Breast epithelium (tissue), 4 donors: ENCODE measurements at regions not wholly inside any gene's neighbourhood (a gene's known extent, or its start where the extent isn't known, plus 50 kb on each side); places are given as distances from the start of the nearest gene placed in this dataset.

Source experiments
- DNase-seq, 2 donors: peaks; one replicate each; pipeline ENCODE4 v3.0.0-alpha.2; 2019; ENCODE audit warnings: low spot score in 2 of 2
- H3K27ac ChIP-seq, 2 donors: fragments of 200-600 bp; sonication (generic) in 1 of 2; one replicate each; pipeline ENCODE4 v1.5.1; 2016 to 2019; ENCODE audit warnings: mild to moderate bottlenecking in 1 of 2
- H3K27me3 ChIP-seq, 2 donors: fragments of 200-600 bp; sonication (generic) in 1 of 2; one replicate each; pipeline versions ENCODE4 v1.5.1 to v1.6.0; 2017 to 2019; ENCODE audit warnings: control low read depth in 1 of 2, mild to moderate bottlenecking in 1 of 2
- H3K36me3 ChIP-seq: fragments of 200-600 bp; one replicate; pipeline ENCODE4 v1.5.1; 2019
- H3K4me1 ChIP-seq, 2 donors: fragments of 200-600 bp; sonication (generic); one replicate each; pipeline ENCODE4 v1.5.1; 2016 to 2019; ENCODE audit warnings: control low read depth in 1 of 2
- H3K4me3 ChIP-seq, 3 donors: fragments of 200-600 bp; sonication (generic); 1 replicate in 2 of 3; 2 replicates in 1 of 3; pipeline ENCODE4 v1.5.1; 2016 to 2019; ENCODE audit warnings: mild to moderate bottlenecking in 3 of 3, moderate library complexity in 2 of 3
- H3K9me3 ChIP-seq, 2 donors: fragments of 200-600 bp; sonication (generic) in 1 of 2; one replicate each; pipeline ENCODE4 v1.5.1; 2016 to 2019; ENCODE audit warnings: control low read depth in 1 of 2
- POLR2A ChIP-seq: fragments of 450-650 bp; IDR thresholded peaks from one replicate; pipeline ENCODE4 v1.6.1; 2016; ENCODE audit warnings: antibody characterized with exemption, mild to moderate bottlenecking, moderate library complexity
- POLR2AphosphoS5 ChIP-seq, 3 donors: sonication (generic); formaldehyde crosslinking; IDR thresholded peaks; one replicate each; pipeline ENCODE4 v1.6.1; 2017; ENCODE audit warnings: antibody characterized with exemption in 3 of 3
- intact Hi-C: fragments of 100-400 bp; cut with DNase I; formaldehyde crosslinking; loops from one replicate; pipeline ENCODE4 v1.15.1; 2023; ENCODE audit warnings: low total_unique reads
- TF ChIP-seq, protein P1 (sequence below), 3 donors: fragments of 450-650 bp; IDR thresholded peaks; one replicate each; pipeline ENCODE4 v1.5.1; 2016 to 2017; ENCODE audit warnings: antibody characterized with exemption in 3 of 3, mild to moderate bottlenecking in 3 of 3, moderate library complexity in 3 of 3

DNA sequence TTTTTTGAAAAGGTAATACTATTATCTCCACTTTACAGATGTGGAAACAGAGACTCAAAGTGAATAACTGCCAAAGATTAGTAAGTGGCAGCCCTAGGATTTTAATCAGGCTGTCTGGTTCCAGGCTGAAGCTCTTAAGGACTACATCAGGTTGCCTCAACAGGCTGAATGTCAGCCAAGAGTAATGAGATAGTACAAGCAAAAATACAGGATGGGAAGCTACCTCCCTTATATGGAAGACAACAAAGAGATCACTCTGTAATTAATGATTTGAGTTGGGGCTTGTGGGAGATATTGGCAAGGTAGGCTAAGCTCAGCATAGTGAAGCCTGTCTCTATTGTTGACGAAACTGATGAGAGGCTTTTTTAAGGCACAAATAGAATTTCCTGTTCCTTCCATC lies 323.1 kb downstream of the KCNJ3 start:
- no peak for TF ChIP-seq POLR2A
- no peak for TF ChIP-seq POLR2AphosphoS5 (IDR thresholded peaks at IDR 0.05)
- TF ChIP-seq, protein P1, sequence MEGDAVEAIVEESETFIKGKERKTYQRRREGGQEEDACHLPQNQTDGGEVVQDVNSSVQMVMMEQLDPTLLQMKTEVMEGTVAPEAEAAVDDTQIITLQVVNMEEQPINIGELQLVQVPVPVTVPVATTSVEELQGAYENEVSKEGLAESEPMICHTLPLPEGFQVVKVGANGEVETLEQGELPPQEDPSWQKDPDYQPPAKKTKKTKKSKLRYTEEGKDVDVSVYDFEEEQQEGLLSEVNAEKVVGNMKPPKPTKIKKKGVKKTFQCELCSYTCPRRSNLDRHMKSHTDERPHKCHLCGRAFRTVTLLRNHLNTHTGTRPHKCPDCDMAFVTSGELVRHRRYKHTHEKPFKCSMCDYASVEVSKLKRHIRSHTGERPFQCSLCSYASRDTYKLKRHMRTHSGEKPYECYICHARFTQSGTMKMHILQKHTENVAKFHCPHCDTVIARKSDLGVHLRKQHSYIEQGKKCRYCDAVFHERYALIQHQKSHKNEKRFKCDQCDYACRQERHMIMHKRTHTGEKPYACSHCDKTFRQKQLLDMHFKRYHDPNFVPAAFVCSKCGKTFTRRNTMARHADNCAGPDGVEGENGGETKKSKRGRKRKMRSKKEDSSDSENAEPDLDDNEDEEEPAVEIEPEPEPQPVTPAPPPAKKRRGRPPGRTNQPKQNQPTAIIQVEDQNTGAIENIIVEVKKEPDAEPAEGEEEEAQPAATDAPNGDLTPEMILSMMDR (IDR thresholded peaks at IDR 0.05) = no peak
- Histone ChIP-seq H3K36me3 (no peaks in the 10 kb centered on the region), H3K9me3 (no peaks in the 10 kb centered on the region), H3K27me3 (no peaks in the 10 kb centered on the region), H3K4me1 (no peaks in the 10 kb centered on the region), H3K4me3 (no peak overlapping the region), H3K27ac (no peak overlapping the region)
- DNase-seq = no peak
- intact Hi-C loops = no loop called here

DNA sequence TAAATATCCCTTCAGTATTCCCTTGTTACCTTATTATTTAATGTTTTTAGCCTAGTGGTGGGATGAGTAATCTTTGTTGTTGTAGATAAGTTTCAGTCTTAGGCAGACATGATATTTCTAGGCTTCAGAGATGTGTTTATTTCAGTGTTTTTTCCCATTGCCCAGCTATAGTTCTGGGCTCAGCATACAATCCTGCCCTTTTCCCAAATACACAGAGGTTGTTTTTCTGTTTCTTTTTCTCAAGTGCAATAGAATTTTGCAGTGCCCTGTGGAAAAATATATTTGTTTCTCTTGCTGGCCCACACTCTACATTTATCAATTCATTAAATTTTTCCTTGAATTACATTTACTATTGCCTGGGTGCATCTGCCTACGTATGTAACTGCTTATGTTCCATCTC lies 321.8 kb downstream of the KCNJ3 start:
- TF ChIP-seq POLR2A (no peak), POLR2AphosphoS5 (IDR thresholded peaks at IDR 0.05) (no peak)
- TF ChIP-seq, protein P1 (IDR thresholded peaks at IDR 0.05) = no peak
- Histone ChIP-seq H3K9me3 (no peaks in the 10 kb centered on the region), H3K27me3 (no peaks in the 10 kb centered on the region), H3K4me1 (no peaks in the 10 kb centered on the region), H3K4me3 (no peak overlapping the region), H3K36me3 (no peaks in the 10 kb centered on the region), H3K27ac (no peak overlapping the region)
- intact Hi-C loops = no loop called here
- DNase-seq = no peak

DNA sequence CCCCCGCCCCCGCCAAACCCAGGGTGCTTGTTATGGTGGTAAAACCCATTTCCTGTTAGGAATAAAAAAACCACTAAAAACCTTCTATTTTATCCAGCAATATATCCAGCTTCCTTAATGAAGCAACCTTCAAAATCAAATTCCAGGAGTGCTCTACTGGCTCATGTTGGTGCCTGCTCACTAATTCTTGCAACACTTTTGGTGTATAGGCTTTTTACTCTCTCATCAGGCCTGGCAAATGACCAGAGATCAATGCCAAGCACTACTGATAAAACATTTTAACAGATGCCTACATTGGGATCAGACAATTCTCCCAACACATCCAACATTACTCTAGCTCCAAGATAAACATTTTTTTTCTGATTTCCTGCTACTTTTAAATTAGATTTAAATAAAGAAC lies 312.4 kb downstream of the KCNJ3 start:
- H3K27ac ChIP-seq = no peak overlapping the region
- no peak overlapping the region for H3K4me3 ChIP-seq
- TF ChIP-seq POLR2AphosphoS5 (IDR thresholded peaks at IDR 0.05) = no peak
- TF ChIP-seq, protein P1 (IDR thresholded peaks at IDR 0.05) = no peak
- TF ChIP-seq POLR2A = no peak
- H3K4me1 ChIP-seq = no peaks in the 10 kb centered on the region
- intact Hi-C loops = no loop called here
- no peaks in the 10 kb centered on the region for H3K27me3 ChIP-seq
- H3K36me3 ChIP-seq = no peaks in the 10 kb centered on the region
- no peak for DNase-seq
- no peaks in the 10 kb centered on the region for H3K9me3 ChIP-seq

DNA sequence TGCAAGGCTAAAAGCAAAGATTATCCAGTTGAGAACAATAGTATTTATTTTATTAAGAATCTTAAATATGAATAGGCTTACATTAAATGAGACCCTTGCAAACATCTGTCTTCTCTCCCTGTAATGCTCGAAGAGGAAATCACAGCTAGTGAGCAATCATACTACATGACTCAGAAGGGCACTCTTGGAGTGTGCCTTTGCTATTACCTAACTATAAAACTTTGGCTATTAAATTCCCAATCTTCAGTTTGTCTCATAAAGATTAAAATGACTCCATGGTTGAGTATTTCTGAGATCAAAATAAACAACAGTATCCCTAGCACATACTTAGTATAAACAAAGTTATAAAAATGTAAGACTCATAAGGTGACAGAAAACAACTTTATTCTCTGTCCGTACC lies 296.9 kb downstream of the KCNJ3 start:
- no peak overlapping the region for H3K4me3 ChIP-seq

DNA sequence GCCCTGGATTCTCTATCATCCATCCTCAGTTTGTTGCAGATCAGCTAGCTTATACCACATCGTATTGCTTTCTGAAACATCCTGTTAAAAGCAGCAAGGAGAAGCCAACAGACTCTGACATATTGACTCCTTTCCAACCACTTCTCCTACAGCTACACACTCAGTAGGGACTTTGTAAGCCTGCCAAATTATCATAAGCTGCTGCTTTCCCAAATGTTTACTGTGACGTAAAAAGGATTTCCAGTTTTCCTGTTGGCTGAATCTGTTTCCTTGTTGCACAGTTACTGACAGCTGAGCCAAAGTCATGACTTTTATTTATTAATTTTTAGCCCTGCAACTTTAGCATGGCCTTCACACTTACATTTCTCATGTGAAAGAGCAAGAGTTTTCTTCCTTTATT lies 294.3 kb downstream of the KCNJ3 start:
- no peak overlapping the region for H3K27ac ChIP-seq
- intact Hi-C loops = no loop called here
- no peaks in the 10 kb centered on the region for H3K27me3 ChIP-seq
- H3K4me3 ChIP-seq = no peak overlapping the region
- H3K4me1 ChIP-seq = no peaks in the 10 kb centered on the region
- TF ChIP-seq POLR2AphosphoS5 (IDR thresholded peaks at IDR 0.05) (no peak), POLR2A (no peak)
- TF ChIP-seq, protein P1 (IDR thresholded peaks at IDR 0.05) = no peak
- no peak for DNase-seq
- H3K36me3 ChIP-seq = no peaks in the 10 kb centered on the region
- H3K9me3 ChIP-seq = peaks cover 0 to 4% of the 10 kb centered on the region in 2 donors

More for the DNA sequence above, 296.9 kb downstream of the KCNJ3 start:
- Histone ChIP-seq H3K9me3 (peaks cover 0 to 2% of the 10 kb centered on the region in 2 donors), H3K36me3 (no peaks in the 10 kb centered on the region), H3K4me1 (no peaks in the 10 kb centered on the region), H3K27me3 (no peaks in the 10 kb centered on the region), H3K27ac (no peak overlapping the region)
- intact Hi-C loops = no loop called here
- TF ChIP-seq POLR2A = no peak
- TF ChIP-seq, protein P1 (IDR thresholded peaks at IDR 0.05) = no peak
- no peak for DNase-seq
